Uterus (tissue), 3 donors: ENCODE measurements at regions not wholly inside any gene's neighbourhood (a gene's known extent, or its start where the extent isn't known, plus 50 kb on each side); places are given as distances from the start of the nearest gene placed in this dataset.

ENCODE experiments used
- DNase-seq, 2 donors: peaks; one replicate each; pipeline ENCODE4 v3.0.0-alpha.2; 2019 to 2020
- H3K27ac ChIP-seq, 2 donors: fragments of 200-600 bp; sonication (generic); 1 replicate in 1 of 2; 2 replicates in 1 of 2; pipeline ENCODE4 v1.5.1; 2016 to 2018
- H3K27me3 ChIP-seq, 2 donors: fragments of 200-600 bp; sonication (generic); one replicate each; pipeline ENCODE4 v1.5.1; 2018 to 2019; ENCODE audit warnings: control low read depth in 1 of 2
- H3K36me3 ChIP-seq, 2 donors: fragments of 200-600 bp; sonication (generic); one replicate each; pipeline ENCODE4 v1.5.1; 2019; ENCODE audit warnings: control low read depth in 1 of 2
- H3K4me1 ChIP-seq, 2 donors: fragments of 200-600 bp; sonication (generic); one replicate each; pipeline ENCODE4 v1.5.1; 2018 to 2019; ENCODE audit warnings: control low read depth in 1 of 2
- H3K4me3 ChIP-seq, 2 donors: fragments of 200-600 bp; sonication (generic); 1 replicate in 1 of 2; 2 replicates in 1 of 2; pipeline ENCODE4 v1.5.1; 2018 to 2019; ENCODE audit warnings: mild to moderate bottlenecking in 1 of 2
- H3K9me3 ChIP-seq, 2 donors: fragments of 200-600 bp; sonication (generic); one replicate each; pipeline ENCODE4 v1.5.1; 2019; ENCODE audit warnings: control low read depth in 1 of 2
- CTCF ChIP-seq, 4 experiments: fragments of 200-600 bp in 2 of 4; fragments of 450-650 bp in 2 of 4; sonication (generic) in 2 of 4; IDR thresholded peaks; one replicate each; pipeline ENCODE4 v1.5.1; 2016 to 2019; ENCODE audit warnings: antibody characterized with exemption in 4 of 4, mild to moderate bottlenecking in 2 of 4, moderate library complexity in 1 of 4
- POLR2A ChIP-seq, 2 donors: fragments of 450-650 bp; IDR thresholded peaks; one replicate each; pipeline ENCODE4 v1.6.1; 2016; ENCODE audit warnings: antibody characterized with exemption in 2 of 2, mild to moderate bottlenecking in 1 of 2, moderate library complexity in 1 of 2
- intact Hi-C: fragments of 100-400 bp; cut with DNase I; formaldehyde crosslinking; loops from one replicate; pipeline ENCODE4 v1.15.1; 2023; ENCODE audit warnings: low total_unique reads
- donor health status: DM: yes; HTN: yes; CAD: no.

GRCh38 chr3:34139566-34139965, 341.1 kb downstream of the PDCD6IP start:
- no peaks in the 10 kb centered on the region for H3K4me1 ChIP-seq
- TF ChIP-seq POLR2A (IDR thresholded peaks at IDR 0.05) (no peak), CTCF (IDR thresholded peaks at IDR 0.05) (no peak)
- no peaks in the 10 kb centered on the region for H3K27me3 ChIP-seq
- intact Hi-C loops = no loop called here
- no peak overlapping the region for H3K27ac ChIP-seq
- H3K9me3 ChIP-seq = peaks cover 0 to 4% of the 10 kb centered on the region in 2 donors
- H3K4me3 ChIP-seq = no peak overlapping the region
- DNase-seq = no peak
- no peaks in the 10 kb centered on the region for H3K36me3 ChIP-seq

- intact Hi-C loops = no loop called here
- Histone ChIP-seq H3K9me3 (no peaks in the 10 kb centered on the region), H3K36me3 (no peaks in the 10 kb centered on the region), H3K27me3 (no peaks in the 10 kb centered on the region), H3K4me1 (no peaks in the 10 kb centered on the region), H3K27ac (no peak overlapping the region), H3K4me3 (no peak overlapping the region)
- TF ChIP-seq CTCF (IDR thresholded peaks at IDR 0.05) = no peak
- no peak for TF ChIP-seq POLR2A (IDR thresholded peaks at IDR 0.05)
- no peak for DNase-seq
Observed at GRCh38 chr3:34140616-34141015, 342.2 kb downstream of the PDCD6IP start.

GRCh38 chr3:34141841-34142337, 343.5 kb downstream of the PDCD6IP start:
- no peak for DNase-seq
- intact Hi-C loops = no loop called here
- Histone ChIP-seq H3K4me1 (no peaks in the 10 kb centered on the region), H3K27me3 (no peaks in the 10 kb centered on the region), H3K36me3 (no peaks in the 10 kb centered on the region), H3K4me3 (no peak overlapping the region), H3K9me3 (no peaks in the 10 kb centered on the region), H3K27ac (no peak overlapping the region)
- TF ChIP-seq POLR2A (IDR thresholded peaks at IDR 0.05) (no peak), CTCF (IDR thresholded peaks at IDR 0.05) (no peak)

- Histone ChIP-seq H3K4me1 (no peaks in the 10 kb centered on the region), H3K27ac (no peak overlapping the region), H3K4me3 (no peak overlapping the region), H3K9me3 (no peaks in the 10 kb centered on the region), H3K36me3 (no peaks in the 10 kb centered on the region), H3K27me3 (no peaks in the 10 kb centered on the region)
- TF ChIP-seq POLR2A (IDR thresholded peaks at IDR 0.05) (no peak), CTCF (IDR thresholded peaks at IDR 0.05) (no peak)
- DNase-seq = no peak
- intact Hi-C loops = no loop called here
Observed at GRCh38 chr3:34145796-34146195, 347.4 kb downstream of the PDCD6IP start.

GRCh38 chr3:34146596-34146995, 348.2 kb downstream of the PDCD6IP start:
- Histone ChIP-seq H3K4me1 (no peaks in the 10 kb centered on the region), H3K36me3 (no peaks in the 10 kb centered on the region), H3K27ac (no peak overlapping the region), H3K4me3 (no peak overlapping the region), H3K27me3 (no peaks in the 10 kb centered on the region), H3K9me3 (no peaks in the 10 kb centered on the region)
- intact Hi-C loops = no loop called here
- DNase-seq = no peak
- no peak for TF ChIP-seq CTCF (IDR thresholded peaks at IDR 0.05)
- TF ChIP-seq POLR2A (IDR thresholded peaks at IDR 0.05) = no peak
